SK-N-DZ (cell line): ENCODE measurements at regions not wholly inside any gene's neighbourhood (a gene's known extent, or its start where the extent isn't known, plus 50 kb on each side); places are given as distances from the start of the nearest gene placed in this dataset.
"Not testable (repeated sequence)": the region's sequence is repeated elsewhere in the genome, so short reads cannot be mapped to it uniquely, and the experiment has no call there.

ENCODE experiments used
- DNase-seq: peaks from one replicate; pipeline ENCODE4 v3.0.0-alpha.2; 2015; ENCODE audit warnings: low spot score

- no peak for DNase-seq
Observed at GRCh38 chr22:22346401-22347107, 102.0 kb downstream of the VPREB1 start.

DNA sequence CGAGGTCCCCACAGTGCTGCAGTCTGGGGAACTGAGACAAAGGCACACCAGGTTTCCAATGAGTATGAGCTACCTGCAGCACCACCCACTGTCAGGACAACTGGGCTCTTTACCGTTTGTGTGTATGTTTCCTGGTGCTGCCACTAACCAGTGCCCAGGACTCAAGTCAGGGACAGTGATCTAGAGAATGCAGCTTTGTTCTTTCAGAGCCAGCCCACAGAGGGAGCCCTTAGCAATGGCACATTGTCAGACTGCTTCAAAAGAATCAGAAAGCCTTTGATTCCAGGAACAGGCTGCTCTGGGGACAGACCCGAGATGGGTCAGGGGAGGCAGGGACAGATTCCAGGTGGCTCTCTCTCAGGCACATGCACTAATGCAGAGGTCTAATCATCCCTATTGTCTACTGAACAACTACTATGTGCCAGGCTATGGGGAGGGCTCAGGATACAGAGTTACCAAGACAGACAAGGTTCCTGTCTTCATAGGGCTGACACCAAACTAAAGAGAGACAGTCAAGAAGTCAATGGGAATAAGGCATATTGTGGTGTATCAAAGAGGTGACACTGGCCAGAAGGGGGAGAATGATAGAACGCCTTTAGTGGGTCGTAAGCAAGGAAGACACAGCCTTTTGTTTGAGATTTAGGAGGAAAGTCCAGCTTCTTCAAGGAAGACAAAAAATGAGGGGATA lies 103.7 kb downstream of the VPREB1 start:
- peak; percentile 25 for DNase-seq

DNA sequence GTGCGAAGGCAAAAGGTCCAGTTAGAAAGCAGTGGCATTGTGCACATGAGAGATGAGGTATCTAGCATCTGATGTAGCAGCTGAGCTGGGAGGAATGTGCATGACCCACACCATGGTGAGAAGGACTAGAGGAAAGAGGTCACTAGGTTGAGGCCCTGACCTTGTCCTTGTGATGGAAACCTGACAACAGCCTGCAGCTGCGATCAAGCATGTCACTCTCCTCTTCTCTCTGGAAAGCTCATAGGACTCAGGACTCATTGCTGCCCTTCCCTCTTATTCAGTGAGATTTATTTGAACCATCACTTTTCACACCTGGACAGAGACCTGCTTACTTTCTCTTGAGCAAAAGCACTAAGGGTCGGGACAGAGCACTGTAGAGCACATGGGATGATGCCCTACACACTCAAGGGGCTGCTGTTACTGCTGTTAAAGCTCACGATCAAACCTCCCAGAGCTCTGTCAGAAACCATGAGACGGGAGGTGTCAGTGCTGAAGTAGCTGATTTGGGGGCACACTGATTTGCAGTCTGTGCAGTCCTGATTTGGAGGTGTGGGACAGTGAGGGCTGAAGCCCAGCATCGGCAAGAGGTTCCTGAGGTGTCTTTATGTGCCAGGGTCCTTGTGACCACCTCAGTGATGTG lies 104.3 kb downstream of the VPREB1 start:
- no peak for DNase-seq

DNA sequence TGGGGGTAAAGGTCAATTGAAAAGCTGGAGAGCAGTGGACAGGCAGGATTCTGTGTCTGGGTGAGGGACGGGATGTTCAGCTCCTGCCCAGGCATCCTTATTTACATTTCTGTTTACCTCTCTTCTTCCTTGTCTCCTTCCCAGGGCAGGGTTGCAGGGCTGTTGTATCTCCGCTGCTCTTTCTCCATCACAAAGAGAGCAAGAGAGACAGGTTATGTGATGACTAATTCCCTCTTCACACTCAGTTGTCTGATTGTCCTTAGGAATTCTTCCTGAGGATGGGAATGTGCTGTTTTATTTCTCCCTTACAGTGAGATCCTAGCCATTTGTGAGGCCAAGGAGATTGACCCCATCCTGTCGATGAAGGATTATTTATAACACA lies 104.9 kb downstream of the VPREB1 start:
- DNase-seq = no peak

- no peak for DNase-seq
Observed at GRCh38 chr22:22351366-22351765, 106.8 kb downstream of the VPREB1 start.

GRCh38 chr22:22352371-22352999 lies 107.9 kb downstream of the VPREB1 start:
- no peak for DNase-seq

GRCh38 chr22:22355096-22355834 lies 110.7 kb downstream of the VPREB1 start:
- DNase-seq = no peak

GRCh38 chr22:22357024-22357883 lies 112.7 kb downstream of the VPREB1 start:
- peak; percentile 77 for DNase-seq

DNA sequence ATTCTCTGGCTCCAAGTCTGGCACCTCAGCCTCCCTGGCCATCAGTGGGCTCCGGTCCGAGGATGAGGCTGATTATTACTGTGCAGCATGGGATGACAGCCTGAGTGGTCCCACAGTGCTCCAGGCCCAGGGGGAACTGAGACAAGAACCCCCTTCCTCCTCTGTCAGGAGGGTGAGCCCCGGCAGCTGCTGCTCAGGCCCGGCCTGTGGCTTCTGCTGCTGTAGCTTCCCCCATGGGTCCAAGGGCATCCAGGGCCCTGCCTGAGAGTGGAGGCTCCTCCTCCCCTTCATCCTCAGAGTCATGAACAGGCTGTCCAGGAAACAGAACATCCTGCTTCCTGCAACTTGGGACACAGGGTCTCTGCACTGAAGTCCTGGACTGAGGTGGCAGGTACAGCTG lies 113.6 kb downstream of the VPREB1 start:
- no peak for DNase-seq

DNA sequence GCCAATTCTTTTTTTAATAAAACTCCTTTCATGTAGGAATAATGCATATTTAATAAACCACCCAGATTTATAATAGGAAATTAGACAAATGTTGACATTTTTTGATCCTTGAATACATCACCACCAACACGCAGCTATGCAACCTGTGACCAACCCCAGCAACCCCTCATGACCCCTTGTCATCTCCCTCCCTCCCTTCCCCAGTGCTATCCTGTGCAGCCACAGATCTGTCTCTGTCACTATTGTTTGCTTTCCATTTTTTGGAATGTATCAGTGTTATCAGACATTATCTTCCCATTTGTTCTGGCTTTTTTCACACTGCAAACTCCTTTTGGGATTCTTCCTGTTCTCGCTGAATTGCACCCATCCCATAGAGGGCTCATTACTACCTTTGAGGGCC lies 114.1 kb downstream of the VPREB1 start:
- DNase-seq = no peak

DNA sequence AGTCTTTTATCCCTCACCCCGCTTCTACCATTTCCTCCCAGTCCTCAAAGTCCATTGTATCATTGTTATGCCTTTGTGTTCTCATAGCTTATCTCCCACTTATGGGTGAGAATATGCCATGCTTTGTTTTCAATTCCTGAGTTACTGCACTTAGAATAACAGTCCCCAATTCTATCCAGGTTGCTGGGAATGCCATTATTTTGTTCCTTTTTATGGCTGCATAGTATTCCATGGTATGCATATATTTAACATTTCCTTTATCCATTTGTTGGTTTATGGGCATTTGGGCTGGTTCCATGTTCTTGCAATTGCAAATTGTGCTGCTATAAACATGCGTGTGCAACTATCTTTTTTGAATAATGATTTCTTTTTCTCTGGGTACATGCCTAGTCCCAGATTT lies 114.9 kb downstream of the VPREB1 start:
- DNase-seq = no peak

GRCh38 chr22:22360014-22360413 lies 115.4 kb downstream of the VPREB1 start:
- no peak for DNase-seq

- DNase-seq = no peak
Observed at GRCh38 chr22:22362311-22362710, 117.7 kb downstream of the VPREB1 start.

GRCh38 chr22:22362936-22363335 lies 118.3 kb downstream of the VPREB1 start:
- no peak for DNase-seq

GRCh38 chr22:22364207-22364606 lies 119.6 kb downstream of the VPREB1 start:
- no peak for DNase-seq

- DNase-seq = no peak
Observed at GRCh38 chr22:22366537-22366936, 122.0 kb downstream of the VPREB1 start.

- DNase-seq = no peak
Observed at GRCh38 chr22:22368516-22368915, 123.9 kb downstream of the VPREB1 start.

GRCh38 chr22:22369219-22369963 lies 124.8 kb downstream of the VPREB1 start:
- not testable (repeated sequence) for DNase-seq

DNA sequence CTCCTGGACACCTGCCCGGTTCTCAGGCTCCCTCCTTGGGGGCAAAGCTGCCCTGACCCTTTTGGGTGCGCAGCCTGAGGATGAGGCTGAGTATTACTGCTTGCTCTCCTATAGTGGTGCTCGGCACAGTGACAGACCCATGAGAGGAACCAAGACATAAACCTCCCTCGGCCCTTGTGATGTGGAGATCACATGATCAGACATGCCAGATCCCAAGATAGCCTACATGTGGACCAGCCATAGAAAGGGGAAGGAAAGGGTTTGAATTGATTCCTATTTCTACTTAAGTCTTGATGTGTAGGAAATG lies 125.3 kb downstream of the VPREB1 start:
- DNase-seq = no peak

- no peak for DNase-seq
Observed at GRCh38 chr22:22371031-22371541, 126.5 kb downstream of the VPREB1 start.
